Liver (tissue), 8 donors: ENCODE measurements at regions not wholly inside any gene's neighbourhood (a gene's known extent, or its start where the extent isn't known, plus 50 kb on each side); places are given as distances from the start of the nearest gene placed in this dataset.

ENCODE experiments used
- DNase-seq: peaks from one replicate; pipeline ENCODE4 v3.0.0-alpha.2; 2017; ENCODE audit warnings: low spot score
- H3K27ac ChIP-seq, 2 donors: one replicate each; pipeline ENCODE4 v1.7.0; 2013; ENCODE audit warnings: inconsistent platforms in 2 of 2, low read length in 2 of 2, control low read depth in 1 of 2, low read depth in 1 of 2, mild to moderate bottlenecking in 1 of 2
- H3K27me3 ChIP-seq, 4 donors: one replicate each; pipeline versions ENCODE4 v1.6.1 to v1.7.0; 2013; ENCODE audit warnings: low read length in 3 of 4, inconsistent platforms in 1 of 4, mild to moderate bottlenecking in 1 of 4, moderate library complexity in 1 of 4; ENCODE audit not compliant: control insufficient read depth in 4 of 4, insufficient read depth in 4 of 4
- H3K36me3 ChIP-seq, 4 donors: one replicate each; pipeline versions ENCODE4 v1.6.1 to v1.7.0; 2013; ENCODE audit warnings: low read length in 3 of 4, mild to moderate bottlenecking in 3 of 4, low read depth in 1 of 4, moderate library complexity in 1 of 4; ENCODE audit not compliant: control insufficient read depth in 4 of 4, insufficient read depth in 3 of 4
- H3K4me1 ChIP-seq, 4 donors: one replicate each; pipeline versions ENCODE4 v1.6.1 to v1.7.0; 2013; ENCODE audit warnings: low read length in 3 of 4, mild to moderate bottlenecking in 3 of 4, moderate library complexity in 1 of 4; ENCODE audit not compliant: control insufficient read depth in 4 of 4, insufficient read depth in 4 of 4
- H3K4me3 ChIP-seq, 3 donors: one replicate each; pipeline versions ENCODE4 v1.6.1 to v1.7.0; 2013; ENCODE audit warnings: low read length in 3 of 3, control low read depth in 1 of 3, low read depth in 1 of 3, mild to moderate bottlenecking in 1 of 3
- H3K9ac ChIP-seq, 2 donors: one replicate each; pipeline ENCODE4 v1.7.0; 2013; ENCODE audit warnings: low read length in 2 of 2, mild to moderate bottlenecking in 2 of 2, moderate library complexity in 2 of 2, control low read depth in 1 of 2, low read depth in 1 of 2
- H3K9me3 ChIP-seq, 4 donors: one replicate each; pipeline versions ENCODE4 v1.6.1 to v1.7.0; 2013; ENCODE audit warnings: low read length in 3 of 4; ENCODE audit not compliant: control insufficient read depth in 4 of 4
- CTCF ChIP-seq: fragments of 150-350 bp; IDR thresholded peaks from 2 replicates; pipeline ENCODE4 v1.5.1; 2017; ENCODE audit warnings: improper control_type of control experiment, low read depth, low read length; ENCODE audit not compliant: missing input control
- EGR1 ChIP-seq, 2 donors: IDR thresholded peaks; 2 replicates each; pipeline ENCODE4 v1.6.1; 2016 to 2018; ENCODE audit warnings: antibody characterized with exemption in 2 of 2, low read depth in 2 of 2
- GABPA ChIP-seq, 2 donors: IDR thresholded peaks in 1 of 2; conservative IDR thresholded peaks in 1 of 2; 2 replicates each; pipeline ENCODE4 v1.6.1; 2016; ENCODE audit warnings: antibody characterized with exemption in 2 of 2, mild to moderate bottlenecking in 1 of 2, moderate library complexity in 1 of 2
- HNF4A ChIP-seq, 2 donors: conservative IDR thresholded peaks; 2 replicates each; pipeline ENCODE4 v1.6.1; 2016; ENCODE audit warnings: antibody characterized with exemption in 2 of 2, mild to moderate bottlenecking in 2 of 2
- HNF4G ChIP-seq: IDR thresholded peaks from 2 replicates; pipeline ENCODE4 v1.6.1; 2016; ENCODE audit warnings: antibody characterized with exemption
- JUND ChIP-seq, 2 donors: IDR thresholded peaks; 2 replicates each; pipeline ENCODE4 v1.6.1; 2016; ENCODE audit warnings: antibody characterized with exemption in 2 of 2
- NR2F2 ChIP-seq: IDR thresholded peaks from 2 replicates; pipeline ENCODE4 v1.6.1; 2016; ENCODE audit warnings: antibody characterized with exemption
- RAD21 ChIP-seq, 2 donors: IDR thresholded peaks; 2 replicates each; pipeline ENCODE4 v1.6.1; 2016; ENCODE audit warnings: antibody characterized with exemption in 2 of 2, mild to moderate bottlenecking in 2 of 2
- TAF1 ChIP-seq: conservative IDR thresholded peaks from 2 replicates; pipeline ENCODE4 v1.6.1; 2016; ENCODE audit warnings: antibody characterized with exemption, mild to moderate bottlenecking
- YY1 ChIP-seq: IDR thresholded peaks from 2 replicates; pipeline ENCODE4 v1.6.1; 2016; ENCODE audit warnings: antibody characterized with exemption, mild to moderate bottlenecking
- WGBS: extraction: QIAGEN DNeasy Blood & Tissue Kit; methylation state at CpG from one replicate; pipeline ENCODE4 v1.1.7; 2013; 5-methylcytosine and 5-hydroxymethylcytosine counted together
- TF ChIP-seq, protein P1 (sequence below): IDR thresholded peaks from 2 replicates; pipeline ENCODE4 v1.6.1; 2016; ENCODE audit warnings: antibody characterized with exemption
- TF ChIP-seq, protein P2 (sequence below): IDR thresholded peaks from 2 replicates; pipeline ENCODE4 v1.6.1; 2016; ENCODE audit warnings: antibody characterized with exemption
- donor health status: healthy.
- donor health status: healthy.
- donor health status: healthy.
- donor health status: healthy.
- donor health status: healthy.

GRCh38 chrX:45775468-45775867 lies 574.8 kb upstream of the DIPK2B start (continued):
- TF ChIP-seq, protein P1, sequence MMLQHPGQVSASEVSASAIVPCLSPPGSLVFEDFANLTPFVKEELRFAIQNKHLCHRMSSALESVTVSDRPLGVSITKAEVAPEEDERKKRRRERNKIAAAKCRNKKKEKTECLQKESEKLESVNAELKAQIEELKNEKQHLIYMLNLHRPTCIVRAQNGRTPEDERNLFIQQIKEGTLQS = no peak
- TF ChIP-seq YY1 = no peak
- TF ChIP-seq CTCF = no peak
- no peak for TF ChIP-seq RAD21 (IDR thresholded peaks at IDR 0.05)

DNA sequence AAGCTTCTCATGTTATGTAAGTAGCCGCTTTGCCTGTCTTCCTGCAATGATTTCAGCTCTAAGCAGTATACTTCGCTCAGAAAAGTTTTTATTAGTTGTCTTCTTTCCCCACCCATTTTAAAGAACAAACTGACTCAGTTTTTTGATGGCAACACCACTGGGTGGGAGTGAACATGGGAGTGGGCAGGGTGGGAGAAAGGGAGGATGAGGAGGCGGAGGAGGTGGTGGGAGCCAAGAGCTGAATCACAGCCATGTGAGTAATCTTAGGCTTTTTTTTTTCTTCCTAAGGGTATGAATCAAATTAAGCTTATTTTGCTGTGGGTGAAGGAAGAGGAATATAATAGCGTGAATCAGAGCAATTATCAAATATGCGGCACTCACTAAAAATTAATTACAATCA lies 574.3 kb upstream of the DIPK2B start:
- DNase-seq = no peak
- peaks cover 0 to 3% (median 0%) of the 10 kb centered on the region in 4 donors for H3K4me1 ChIP-seq

GRCh38 chrX:45773572-45773971 lies 572.9 kb upstream of the DIPK2B start:
- Histone ChIP-seq H3K4me1 (peaks cover 0 to 3% (median 0%) of the 10 kb centered on the region in 4 donors), H3K36me3 (no peaks in the 10 kb centered on the region), H3K4me3 (no peak overlapping the region), H3K27ac (no peak overlapping the region), H3K27me3 (peaks cover 0 to 2% (median 0%) of the 10 kb centered on the region in 4 donors), H3K9ac (no peak overlapping the region), H3K9me3 (no peaks in the 10 kb centered on the region)
- 95% methylated on average over 4 of the region's 4 CpGs for WGBS
- TF ChIP-seq, protein P1 = no peak
- TF ChIP-seq, protein P2, sequence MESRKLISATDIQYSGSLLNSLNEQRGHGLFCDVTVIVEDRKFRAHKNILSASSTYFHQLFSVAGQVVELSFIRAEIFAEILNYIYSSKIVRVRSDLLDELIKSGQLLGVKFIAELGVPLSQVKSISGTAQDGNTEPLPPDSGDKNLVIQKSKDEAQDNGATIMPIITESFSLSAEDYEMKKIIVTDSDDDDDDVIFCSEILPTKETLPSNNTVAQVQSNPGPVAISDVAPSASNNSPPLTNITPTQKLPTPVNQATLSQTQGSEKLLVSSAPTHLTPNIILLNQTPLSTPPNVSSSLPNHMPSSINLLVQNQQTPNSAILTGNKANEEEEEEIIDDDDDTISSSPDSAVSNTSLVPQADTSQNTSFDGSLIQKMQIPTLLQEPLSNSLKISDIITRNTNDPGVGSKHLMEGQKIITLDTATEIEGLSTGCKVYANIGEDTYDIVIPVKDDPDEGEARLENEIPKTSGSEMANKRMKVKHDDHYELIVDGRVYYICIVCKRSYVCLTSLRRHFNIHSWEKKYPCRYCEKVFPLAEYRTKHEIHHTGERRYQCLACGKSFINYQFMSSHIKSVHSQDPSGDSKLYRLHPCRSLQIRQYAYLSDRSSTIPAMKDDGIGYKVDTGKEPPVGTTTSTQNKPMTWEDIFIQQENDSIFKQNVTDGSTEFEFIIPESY = no peak
- no peak for DNase-seq

More for the DNA sequence above, 574.3 kb upstream of the DIPK2B start:
- H3K27ac ChIP-seq = no peak overlapping the region
- 61% methylated on average over 5 of the region's 5 CpGs for WGBS
- no peaks in the 10 kb centered on the region for H3K36me3 ChIP-seq
- no peak overlapping the region for H3K9ac ChIP-seq
- H3K4me3 ChIP-seq = no peak overlapping the region
- H3K9me3 ChIP-seq = no peaks in the 10 kb centered on the region
- peaks cover 0 to 2% (median 0%) of the 10 kb centered on the region in 4 donors for H3K27me3 ChIP-seq
- TF ChIP-seq HNF4A (conservative IDR thresholded peaks at IDR 0.05) (no peak), TAF1 (no peak), NR2F2 (no peak), YY1 (no peak), GABPA (IDR thresholded peaks at IDR 0.05 in 1 of 2, conservative IDR thresholded peaks at IDR 0.05 in 1 of 2) (no peak), HNF4G (no peak), JUND (IDR thresholded peaks at IDR 0.05) (no peak), EGR1 (IDR thresholded peaks at IDR 0.05; ENCODE audit: low read depth in 2 of 2) (no peak)
